WTC11 (cell line): ENCODE measurements at regions not wholly inside any gene's neighbourhood (a gene's known extent, or its start where the extent isn't known, plus 50 kb on each side); places are given as distances from the start of the nearest gene placed in this dataset.

Source experiments
- ATAC-seq: fragments of 200-7000 bp; cut with Tn5 transposase; 2 replicates; pipeline ENCODE4 v1.10.0; 2021; ENCODE audit warnings: mild to moderate bottlenecking, moderate library complexity
- CTCF ChIA-PET: fragments of 300-600 bp; sonication (Branson Sonifier 250); formaldehyde crosslinking; loops from one replicate; lab custom pipeline; 2021; ENCODE audit warnings: antibody characterized with exemption; lab: Charles Lee
- POLR2A ChIA-PET: fragments of 350-600 bp; sonication (Branson Sonifier 250); formaldehyde crosslinking; loops from one replicate; lab custom pipeline; 2021; ENCODE audit warnings: antibody characterized with exemption; lab: Charles Lee
- DNase-seq: peaks from one replicate; pipeline ENCODE4 v3.0.0; 2021; ENCODE audit warnings: low spot score
- H3K27ac Mint-ChIP-seq: 2 replicates; pipeline ENCODE4 v1.8.0; 2021; ENCODE audit warnings: mixed read lengths
- H3K27me3 Mint-ChIP-seq: 2 replicates; pipeline ENCODE4 v1.8.0; 2021; ENCODE audit warnings: low read depth, mild to moderate bottlenecking, moderate library complexity, mixed read lengths
- H3K36me3 Mint-ChIP-seq: 2 replicates; pipeline ENCODE4 v1.8.0; 2021; ENCODE audit warnings: mixed read lengths
- H3K4me1 Mint-ChIP-seq: 2 replicates; pipeline ENCODE4 v1.8.0; 2022; ENCODE audit warnings: mixed read lengths
- H3K4me3 Mint-ChIP-seq: 2 replicates; pipeline ENCODE4 v1.8.0; 2021; ENCODE audit warnings: mild to moderate bottlenecking, moderate library complexity, mixed read lengths
- H3K9me3 Mint-ChIP-seq: 2 replicates; pipeline ENCODE4 v1.8.0; 2021; ENCODE audit warnings: mixed read lengths
- FOXP1 ChIP-seq: sonication (generic); formaldehyde crosslinking; IDR thresholded peaks from 2 replicates; pipeline ENCODE4 v1.8.0; 2022; ENCODE audit warnings: missing genetic modification reagents, mild to moderate bottlenecking, moderate library complexity, borderline replicate concordance
- GRHL2 ChIP-seq: fragments of 250-450 bp; sonication (Bioruptor Pico); IDR thresholded peaks from 2 replicates; pipeline ENCODE4 v1.8.0; 2022; ENCODE audit warnings: mild to moderate bottlenecking, moderate library complexity; ENCODE audit not compliant: insufficient replicate concordance, severe bottlenecking
- JUN ChIP-seq: sonication (generic); formaldehyde crosslinking; IDR thresholded peaks from 2 replicates; pipeline ENCODE4 v1.8.0; 2023; ENCODE audit warnings: mild to moderate bottlenecking, missing genetic modification reagents
- MXD4 ChIP-seq: fragments of 250-450 bp; sonication (Bioruptor Pico); IDR thresholded peaks from 2 replicates; pipeline ENCODE4 v1.8.0; 2021; ENCODE audit warnings: mild to moderate bottlenecking, moderate library complexity, borderline replicate concordance
- MYBL2 ChIP-seq: sonication (generic); formaldehyde crosslinking; IDR thresholded peaks from 2 replicates; pipeline ENCODE4 v1.8.1; 2023; ENCODE audit warnings: mild to moderate bottlenecking, moderate library complexity, missing genetic modification reagents
- NFATC4 ChIP-seq: fragments of 250-450 bp; sonication (Bioruptor Pico); IDR thresholded peaks from 2 replicates; pipeline ENCODE4 v1.9.0; 2021; ENCODE audit warnings: mild to moderate bottlenecking
- NFE2L1 ChIP-seq: sonication (generic); formaldehyde crosslinking; IDR thresholded peaks from 2 replicates; pipeline ENCODE4 v1.8.1; 2023; ENCODE audit warnings: missing genetic modification reagents
- NFYB ChIP-seq: sonication (generic); formaldehyde crosslinking; conservative IDR thresholded peaks from 2 replicates; pipeline ENCODE4 v1.8.0; 2022; ENCODE audit warnings: low read depth, missing genetic modification reagents
- NR1H2 ChIP-seq: sonication (generic); formaldehyde crosslinking; IDR thresholded peaks from 2 replicates; pipeline ENCODE4 v1.9.0; 2021; ENCODE audit warnings: mild to moderate bottlenecking, moderate library complexity, missing genetic modification reagents
- PRRX2 ChIP-seq: fragments of 250-450 bp; sonication (Bioruptor Pico); IDR thresholded peaks from 2 replicates; pipeline ENCODE4 v1.8.0; 2021; ENCODE audit warnings: mild to moderate bottlenecking
- RORB ChIP-seq: fragments of 250-450 bp; sonication (Bioruptor Pico); IDR thresholded peaks from 2 replicates; pipeline ENCODE4 v1.9.0; 2021; ENCODE audit warnings: mild to moderate bottlenecking
- SMAD3 ChIP-seq: sonication (generic); formaldehyde crosslinking; IDR thresholded peaks from 2 replicates; pipeline ENCODE4 v1.8.0; 2022; ENCODE audit warnings: missing genetic modification reagents, mild to moderate bottlenecking, borderline replicate concordance
- SOX15 ChIP-seq: fragments of 250-450 bp; sonication (Bioruptor Pico); IDR thresholded peaks from 2 replicates; pipeline ENCODE4 v1.9.0; 2021; ENCODE audit warnings: mild to moderate bottlenecking
- SP1 ChIP-seq: sonication (generic); formaldehyde crosslinking; conservative IDR thresholded peaks from 2 replicates; pipeline ENCODE4 v1.8.1; 2022; ENCODE audit warnings: missing genetic modification reagents
- ZNF121 ChIP-seq: sonication (generic); formaldehyde crosslinking; IDR thresholded peaks from 2 replicates; pipeline ENCODE4 v1.8.0; 2023; ENCODE audit warnings: missing genetic modification reagents
- ZNF416 ChIP-seq: fragments of 250-450 bp; sonication (Bioruptor Pico); IDR thresholded peaks from 2 replicates; pipeline ENCODE4 v1.9.0; 2021; ENCODE audit warnings: mild to moderate bottlenecking, inconsistent platforms
- ZNF423 ChIP-seq: fragments of 250-450 bp; sonication (Bioruptor Pico); IDR thresholded peaks from 2 replicates; pipeline ENCODE4 v2.1.2; 2022; ENCODE audit warnings: mild to moderate bottlenecking, moderate library complexity
- ZNF671 ChIP-seq: fragments of 250-450 bp; sonication (Bioruptor Pico); IDR thresholded peaks from 2 replicates; pipeline ENCODE4 v1.8.0; 2021; ENCODE audit warnings: mild to moderate bottlenecking
- TF ChIP-seq, protein P1 (sequence below): sonication (generic); formaldehyde crosslinking; IDR thresholded peaks from 2 replicates; pipeline ENCODE4 v1.8.1; 2022; ENCODE audit warnings: mild to moderate bottlenecking, moderate library complexity, missing genetic modification reagents
- TF ChIP-seq, protein P2 (sequence below): sonication (generic); formaldehyde crosslinking; IDR thresholded peaks from 2 replicates; pipeline ENCODE4 v1.8.0; 2022; ENCODE audit warnings: mild to moderate bottlenecking, missing genetic modification reagents
- TF ChIP-seq, protein P3 (sequence below): sonication (generic); formaldehyde crosslinking; conservative IDR thresholded peaks from 2 replicates; pipeline ENCODE4 v1.8.1; 2023; ENCODE audit warnings: mild to moderate bottlenecking, low read depth, missing genetic modification reagents, moderate library complexity
- TF ChIP-seq, protein P4 (sequence below): sonication (generic); formaldehyde crosslinking; IDR thresholded peaks from 2 replicates; pipeline ENCODE4 v1.8.1; 2022; ENCODE audit warnings: mild to moderate bottlenecking, missing genetic modification reagents, moderate library complexity, borderline replicate concordance
- TF ChIP-seq, protein P5 (sequence below): fragments of 250-450 bp; sonication (Bioruptor Pico); IDR thresholded peaks from 2 replicates; pipeline ENCODE4 v2.1.2; 2022; ENCODE audit warnings: mild to moderate bottlenecking, moderate library complexity

DNA sequence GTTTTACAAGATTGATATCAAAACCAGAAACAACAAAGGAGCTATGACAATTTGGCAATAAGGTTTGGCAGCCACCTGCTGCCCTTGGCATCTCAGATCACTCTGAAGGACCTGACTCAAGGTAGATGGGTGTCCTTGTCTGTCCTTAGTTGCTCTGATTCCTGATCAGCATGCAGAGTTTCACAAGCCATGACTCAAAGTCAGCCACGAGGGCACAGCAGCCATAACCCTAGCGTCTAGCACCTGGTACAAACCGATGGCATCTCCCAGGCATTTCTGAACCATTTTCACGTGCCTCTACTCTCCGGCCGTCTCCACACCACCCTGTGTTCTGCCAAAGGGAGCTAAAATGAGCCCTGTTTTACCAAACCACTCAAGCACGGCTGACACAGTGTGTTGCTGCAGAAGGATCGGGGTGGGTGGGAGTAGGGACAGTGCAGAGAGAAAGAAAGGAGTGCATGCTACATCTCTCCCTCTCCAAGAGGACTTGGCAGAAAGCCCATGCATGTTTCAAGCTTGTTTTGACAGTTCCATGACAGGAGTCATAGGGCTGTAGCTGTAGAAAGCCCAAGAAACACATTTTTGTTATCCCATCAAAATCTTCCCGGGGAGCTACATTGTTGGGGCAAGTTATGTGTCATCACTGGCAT lies 297.3 kb downstream of the ABCC12 start:
- Mint-ChIP-seq H3K4me1 (no peaks in the 10 kb centered on the region), H3K9me3 (peaks cover 12% of the 10 kb centered on the region), H3K27me3 (peaks cover 8% of the 10 kb centered on the region; the same call in 1 of the 2 replicates), H3K36me3 (no peaks in the 10 kb centered on the region), H3K4me3 (no peak overlapping the region), H3K27ac (no peak overlapping the region)
- TF ChIP-seq JUN = no peak
- TF ChIP-seq NFATC4 (CRISPR knock-in tag) = no peak
- TF ChIP-seq NR1H2 (CRISPR knock-in tag) = no peak
- TF ChIP-seq, protein P1, sequence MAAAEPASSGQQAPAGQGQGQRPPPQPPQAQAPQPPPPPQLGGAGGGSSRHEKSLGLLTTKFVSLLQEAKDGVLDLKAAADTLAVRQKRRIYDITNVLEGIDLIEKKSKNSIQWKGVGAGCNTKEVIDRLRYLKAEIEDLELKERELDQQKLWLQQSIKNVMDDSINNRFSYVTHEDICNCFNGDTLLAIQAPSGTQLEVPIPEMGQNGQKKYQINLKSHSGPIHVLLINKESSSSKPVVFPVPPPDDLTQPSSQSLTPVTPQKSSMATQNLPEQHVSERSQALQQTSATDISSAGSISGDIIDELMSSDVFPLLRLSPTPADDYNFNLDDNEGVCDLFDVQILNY (CRISPR knock-in tag) = no peak
- TF ChIP-seq MYBL2 (CRISPR knock-in tag) = no peak
- TF ChIP-seq PRRX2 (CRISPR knock-in tag) = no peak
- no peak for TF ChIP-seq SP1 (CRISPR knock-in tag)
- no peak for TF ChIP-seq ZNF121
- TF ChIP-seq NFE2L1 = no peak
- TF ChIP-seq, protein P2, sequence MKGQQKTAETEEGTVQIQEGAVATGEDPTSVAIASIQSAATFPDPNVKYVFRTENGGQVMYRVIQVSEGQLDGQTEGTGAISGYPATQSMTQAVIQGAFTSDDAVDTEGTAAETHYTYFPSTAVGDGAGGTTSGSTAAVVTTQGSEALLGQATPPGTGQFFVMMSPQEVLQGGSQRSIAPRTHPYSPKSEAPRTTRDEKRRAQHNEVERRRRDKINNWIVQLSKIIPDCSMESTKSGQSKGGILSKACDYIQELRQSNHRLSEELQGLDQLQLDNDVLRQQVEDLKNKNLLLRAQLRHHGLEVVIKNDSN = no peak
- no peak for TF ChIP-seq GRHL2 (CRISPR knock-in tag)
- TF ChIP-seq NFYB (CRISPR knock-in tag) = no peak
- no peak for TF ChIP-seq ZNF423 (CRISPR knock-in tag)
- no peak for TF ChIP-seq FOXP1 (CRISPR knock-in tag)
- no peak for TF ChIP-seq ZNF416 (CRISPR knock-in tag)
- ATAC-seq (no peak), DNase-seq (no peak)
- CTCF ChIA-PET = interaction anchor here (1.5 kb wide), 1 partner anchor 9 kb away, joined by 3 read pairs; no protein-coding TSS in a partner anchor
- POLR2A ChIA-PET = no interaction called here

DNA sequence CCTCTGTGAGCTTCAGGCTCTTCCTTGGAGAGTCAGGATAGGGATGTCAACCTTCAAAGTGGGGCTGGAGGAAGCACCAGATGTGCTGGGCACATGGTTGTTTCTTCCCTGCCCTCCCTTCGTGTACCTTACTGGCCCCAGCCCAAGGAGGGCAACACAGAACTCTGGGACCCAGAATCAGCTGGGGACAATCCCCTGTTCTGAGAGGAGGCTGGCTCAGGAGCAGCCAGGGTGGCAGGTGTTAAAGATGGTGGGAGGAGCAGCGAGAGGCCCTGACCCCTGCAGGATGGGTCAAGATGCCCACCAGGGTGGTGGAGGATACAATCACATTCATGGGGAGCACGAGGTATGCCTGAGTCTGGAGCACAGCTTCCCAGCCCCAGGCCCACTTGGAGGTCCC lies 300.4 kb downstream of the ABCC12 start:
- POLR2A ChIA-PET = no interaction called here
- Mint-ChIP-seq H3K9me3 (peaks cover 7% of the 10 kb centered on the region), H3K27me3 (peaks cover 20% of the 10 kb centered on the region), H3K4me1 (peaks cover 6% of the 10 kb centered on the region; the same call in 1 of the 2 replicates), H3K27ac (no peak overlapping the region), H3K4me3 (no peak overlapping the region), H3K36me3 (no peaks in the 10 kb centered on the region)
- ATAC-seq (no peak), DNase-seq (no peak)
- CTCF ChIA-PET = no interaction called here
- TF ChIP-seq NFYB (CRISPR knock-in tag) = no peak
- no peak for TF ChIP-seq RORB (CRISPR knock-in tag)
- TF ChIP-seq, protein P3, sequence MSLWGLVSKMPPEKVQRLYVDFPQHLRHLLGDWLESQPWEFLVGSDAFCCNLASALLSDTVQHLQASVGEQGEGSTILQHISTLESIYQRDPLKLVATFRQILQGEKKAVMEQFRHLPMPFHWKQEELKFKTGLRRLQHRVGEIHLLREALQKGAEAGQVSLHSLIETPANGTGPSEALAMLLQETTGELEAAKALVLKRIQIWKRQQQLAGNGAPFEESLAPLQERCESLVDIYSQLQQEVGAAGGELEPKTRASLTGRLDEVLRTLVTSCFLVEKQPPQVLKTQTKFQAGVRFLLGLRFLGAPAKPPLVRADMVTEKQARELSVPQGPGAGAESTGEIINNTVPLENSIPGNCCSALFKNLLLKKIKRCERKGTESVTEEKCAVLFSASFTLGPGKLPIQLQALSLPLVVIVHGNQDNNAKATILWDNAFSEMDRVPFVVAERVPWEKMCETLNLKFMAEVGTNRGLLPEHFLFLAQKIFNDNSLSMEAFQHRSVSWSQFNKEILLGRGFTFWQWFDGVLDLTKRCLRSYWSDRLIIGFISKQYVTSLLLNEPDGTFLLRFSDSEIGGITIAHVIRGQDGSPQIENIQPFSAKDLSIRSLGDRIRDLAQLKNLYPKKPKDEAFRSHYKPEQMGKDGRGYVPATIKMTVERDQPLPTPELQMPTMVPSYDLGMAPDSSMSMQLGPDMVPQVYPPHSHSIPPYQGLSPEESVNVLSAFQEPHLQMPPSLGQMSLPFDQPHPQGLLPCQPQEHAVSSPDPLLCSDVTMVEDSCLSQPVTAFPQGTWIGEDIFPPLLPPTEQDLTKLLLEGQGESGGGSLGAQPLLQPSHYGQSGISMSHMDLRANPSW = no peak
- TF ChIP-seq, protein P2 = no peak
- TF ChIP-seq FOXP1 (CRISPR knock-in tag) = no peak
- TF ChIP-seq ZNF671 (CRISPR knock-in tag) = no peak
- TF ChIP-seq, protein P4, sequence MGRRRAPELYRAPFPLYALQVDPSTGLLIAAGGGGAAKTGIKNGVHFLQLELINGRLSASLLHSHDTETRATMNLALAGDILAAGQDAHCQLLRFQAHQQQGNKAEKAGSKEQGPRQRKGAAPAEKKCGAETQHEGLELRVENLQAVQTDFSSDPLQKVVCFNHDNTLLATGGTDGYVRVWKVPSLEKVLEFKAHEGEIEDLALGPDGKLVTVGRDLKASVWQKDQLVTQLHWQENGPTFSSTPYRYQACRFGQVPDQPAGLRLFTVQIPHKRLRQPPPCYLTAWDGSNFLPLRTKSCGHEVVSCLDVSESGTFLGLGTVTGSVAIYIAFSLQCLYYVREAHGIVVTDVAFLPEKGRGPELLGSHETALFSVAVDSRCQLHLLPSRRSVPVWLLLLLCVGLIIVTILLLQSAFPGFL = no peak
- TF ChIP-seq MXD4 (CRISPR knock-in tag) = no peak
- TF ChIP-seq, protein P5, sequence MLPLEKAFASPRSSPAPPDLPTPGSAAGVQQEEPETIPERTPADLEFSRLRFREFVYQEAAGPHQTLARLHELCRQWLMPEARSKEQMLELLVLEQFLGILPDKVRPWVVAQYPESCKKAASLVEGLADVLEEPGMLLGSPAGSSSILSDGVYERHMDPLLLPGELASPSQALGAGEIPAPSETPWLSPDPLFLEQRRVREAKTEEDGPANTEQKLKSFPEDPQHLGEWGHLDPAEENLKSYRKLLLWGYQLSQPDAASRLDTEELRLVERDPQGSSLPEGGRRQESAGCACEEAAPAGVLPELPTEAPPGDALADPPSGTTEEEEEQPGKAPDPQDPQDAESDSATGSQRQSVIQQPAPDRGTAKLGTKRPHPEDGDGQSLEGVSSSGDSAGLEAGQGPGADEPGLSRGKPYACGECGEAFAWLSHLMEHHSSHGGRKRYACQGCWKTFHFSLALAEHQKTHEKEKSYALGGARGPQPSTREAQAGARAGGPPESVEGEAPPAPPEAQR (CRISPR knock-in tag) = no peak
- TF ChIP-seq SMAD3 = no peak
- no peak for TF ChIP-seq SOX15 (CRISPR knock-in tag)
